ENCODE measurements at regions not wholly inside any gene's neighbourhood (a gene's known extent, or its start where the extent isn't known, plus 50 kb on each side); places are given as distances from the start of the nearest gene placed in this dataset.

- POLR2A ChIA-PET, result no interaction called here
- peaks cover 16% of the 10 kb centered on the region for H3K4me1 ChIP-seq (ENCODE audit: control insufficient read depth, extremely low read depth, insufficient read depth, low read length)
Measured at GRCh38 chr18:39845631-39846030, 2109.4 kb upstream of the PIK3C3 start.

More at GRCh38 chr18:39845631-39846030, 2109.4 kb upstream of the PIK3C3 start:
- no peaks in the 10 kb centered on the region for H3K9me1 ChIP-seq (replicated peaks; ENCODE audit: control insufficient read depth, extremely low read depth, insufficient read depth, low read length)
- H3K27ac ChIP-seq (ENCODE audit: insufficient read depth, low read depth, low read length), result no peak overlapping the region
- H3K27me3 ChIP-seq (ENCODE audit: control insufficient read depth in 2 of 2, insufficient read depth in 2 of 2, low read length in 2 of 2), result no peaks in the 10 kb centered on the region
- no peak for FAIRE-seq
- intact Hi-C loops (cut with micrococcal nuclease), result loop anchor here (10.0 kb wide), 2 partner anchors 271 to 791 kb away; no protein-coding TSS in a partner anchor
- CTCF ChIA-PET, result no interaction called here
- no peak overlapping the region for H2AFZ ChIP-seq (ENCODE audit: low read depth, low read length)
- dilution Hi-C loops (cut with MboI; ENCODE audit: extremely low pct_ligation_motif_present, low sequenced_read_pairs), result no loop called here
- no peak overlapping the region for H3K4me3 ChIP-seq (replicated peaks in 1 of 3; ENCODE audit: insufficient read depth in 1 of 3, low read depth in 1 of 3, low read length in 3 of 3)
- BruUV-seq (replicated peaks), result no TSS peak
- peak; percentile 18 for DNase-seq (ENCODE audit: low read depth, low spot score)
- H3K4me2 ChIP-seq (ENCODE audit: insufficient read depth, low read length), result no peak overlapping the region
- no peaks in the 10 kb centered on the region for H4K20me1 ChIP-seq (replicated peaks; ENCODE audit: control insufficient read depth, extremely low read depth, insufficient read depth, low read length)
- no peaks in the 10 kb centered on the region for H3K36me3 ChIP-seq (ENCODE audit: control insufficient read depth in 2 of 2, extremely low read depth in 1 of 2, insufficient read depth in 2 of 2, low read length in 2 of 2)
- TF ChIP-seq JUN (IDR thresholded peaks at IDR 0.05; ENCODE audit: borderline replicate concordance, insufficient read depth, insufficient read length, low read depth) (no peak), GATA2 (IDR thresholded peaks at IDR 0.05; ENCODE audit: insufficient read depth, insufficient read length, low read depth, low read length) (no peak), EZH2 (IDR thresholded peaks at IDR 0.05; ENCODE audit: borderline replicate concordance, low read depth, low read length, severe bottlenecking) (no peak), POLR2AphosphoS5 (IDR thresholded peaks at IDR 0.05; ENCODE audit: insufficient read depth, low read depth, low read length) (no peak), CTCF (IDR thresholded peaks at IDR 0.05; ENCODE audit: extremely low read depth in 1 of 2, insufficient read depth in 1 of 2, low read depth in 1 of 2, low read length in 2 of 2) (no peak), POLR2A (IDR thresholded peaks at IDR 0.05; ENCODE audit: low read depth, low read length) (no peak), MYC (IDR thresholded peaks at IDR 0.05; ENCODE audit: low read depth, low read length) (no peak), FOS (IDR thresholded peaks at IDR 0.05; ENCODE audit: borderline replicate concordance, insufficient read depth, low read length) (no peak)
- TF ChIP-seq, protein P1, sequence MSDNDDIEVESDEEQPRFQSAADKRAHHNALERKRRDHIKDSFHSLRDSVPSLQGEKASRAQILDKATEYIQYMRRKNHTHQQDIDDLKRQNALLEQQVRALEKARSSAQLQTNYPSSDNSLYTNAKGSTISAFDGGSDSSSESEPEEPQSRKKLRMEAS (IDR thresholded peaks at IDR 0.05; ENCODE audit: insufficient read depth, insufficient read length), result no peak
- H3K9ac ChIP-seq (replicated peaks; ENCODE audit: extremely low read depth, insufficient read depth, low read length), result no peak overlapping the region
- H3K9me3 ChIP-seq (replicated peaks; ENCODE audit: control insufficient read depth, insufficient read depth, low read length), result no peaks in the 10 kb centered on the region
- H3K79me2 ChIP-seq (ENCODE audit: control insufficient read depth, insufficient read depth, low read length), result no peaks in the 10 kb centered on the region

Measured in endothelial cell of umbilical vein (primary cell).